ENCODE measurements at regions not wholly inside any gene's neighbourhood (a gene's known extent, or its start where the extent isn't known, plus 50 kb on each side); places are given as distances from the start of the nearest gene placed in this dataset.

DNA sequence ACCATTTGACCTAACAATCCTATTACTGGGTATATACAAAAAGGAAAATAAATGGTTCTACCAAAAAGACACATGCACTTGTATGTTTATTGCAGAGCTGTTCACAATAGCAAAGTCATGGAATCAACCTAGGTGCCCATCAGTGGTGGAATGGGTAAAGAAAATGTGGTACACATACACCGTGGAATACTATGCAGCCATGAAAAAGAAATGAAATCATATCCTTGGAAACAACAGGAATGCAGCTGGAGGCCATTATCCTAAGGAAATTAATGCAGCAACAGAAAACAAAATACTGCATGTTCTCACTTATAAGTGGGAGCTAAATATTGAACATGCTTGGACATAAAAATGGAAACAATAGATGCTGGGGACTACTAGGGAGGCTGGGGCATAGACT is 534.1 kb upstream of the SGCD start:
- TF ChIP-seq CTCF (IDR thresholded peaks at IDR 0.05): no peak
- TF ChIP-seq POLR2A (IDR thresholded peaks at IDR 0.05): no peak
